Heart left ventricle (tissue), 16 donors: ENCODE measurements at regions not wholly inside any gene's neighbourhood (a gene's known extent, or its start where the extent isn't known, plus 50 kb on each side); places are given as distances from the start of the nearest gene placed in this dataset.

Experiments
- ATAC-seq, 4 donors: fragments of 200-7000 bp; cut with Tn5 transposase; one replicate each; pipeline ENCODE4 v1.9.1; 2020 to 2022; ENCODE audit warnings: moderate library complexity in 4 of 4, mild to moderate bottlenecking in 3 of 4, moderate number of reproducible peaks in 1 of 4
- DNase-seq, 5 donors: peaks; one replicate each; pipeline ENCODE4 v3.0.0-alpha.2; 2020
- H3K27ac ChIP-seq, 12 donors: fragments of 200-600 bp; sonication (generic) in 4 of 12; one replicate each; pipeline versions ENCODE4 v1.5.0 to v1.8.0; 2016 to 2022; ENCODE audit warnings: mild to moderate bottlenecking in 2 of 12
- H3K27me3 ChIP-seq, 9 donors: fragments of 200-600 bp; sonication (generic) in 2 of 9; one replicate each; pipeline versions ENCODE4 v1.5.1 to v1.8.0; 2016 to 2022; ENCODE audit warnings: mild to moderate bottlenecking in 3 of 9
- H3K36me3 ChIP-seq, 9 donors: fragments of 200-600 bp; sonication (generic) in 2 of 9; one replicate each; pipeline versions ENCODE4 v1.5.0 to v1.8.0; 2018 to 2022; ENCODE audit warnings: mild to moderate bottlenecking in 2 of 9
- H3K4me1 ChIP-seq, 12 donors: fragments of 200-600 bp; sonication (generic) in 4 of 12; one replicate each; pipeline versions ENCODE4 v1.5.0 to v1.8.0; 2016 to 2022; ENCODE audit warnings: mild to moderate bottlenecking in 3 of 12
- H3K4me3 ChIP-seq, 12 donors: fragments of 200-600 bp; sonication (generic) in 4 of 12; one replicate each; pipeline versions ENCODE4 v1.5.0 to v1.8.0; 2017 to 2022; ENCODE audit warnings: mild to moderate bottlenecking in 9 of 12, moderate library complexity in 4 of 12
- H3K9me3 ChIP-seq, 12 donors: fragments of 200-600 bp; sonication (generic) in 4 of 12; one replicate each; pipeline versions ENCODE4 v1.5.0 to v1.8.0; 2016 to 2022; ENCODE audit warnings: mild to moderate bottlenecking in 1 of 12
- CTCF ChIP-seq, 12 donors: fragments of 200-600 bp; sonication (generic) in 4 of 12; IDR thresholded peaks; one replicate each; pipeline versions ENCODE4 v1.5.0 to v1.8.0; 2018 to 2022; ENCODE audit warnings: antibody characterized with exemption in 12 of 12, mild to moderate bottlenecking in 5 of 12
- POLR2A ChIP-seq, 2 donors: fragments of 450-650 bp; IDR thresholded peaks; one replicate each; pipeline ENCODE4 v1.6.1; 2017; ENCODE audit warnings: antibody characterized with exemption in 2 of 2, mild to moderate bottlenecking in 2 of 2, moderate library complexity in 2 of 2
- WGBS, 4 donors: extraction: QIAGEN DNeasy Blood & Tissue Kit in 2 of 4; methylation state at CpG; one replicate each; pipeline versions ENCODE4 v1.1.5 to v1.1.7; 2013 to 2018; 5-methylcytosine and 5-hydroxymethylcytosine counted together
- intact Hi-C, 10 donors: fragments of 100-400 bp; cut with DNase I; formaldehyde crosslinking; loops; one replicate each; pipeline versions ENCODE4 v1.11.1 to v1.14.2; 2022
- donor health status: ischemic (EF 13 %, LVEDD 7.1; RV severe dilation, severe dysfunction).
- donor health status: healthy with polysubstance abuse.
- donor health status: DM: no; HTN: yes; CAD: no.
- donor health status: DM: no; HTN: no; CAD: no.
- donor health status: ischemic (EF 25% LVEDD 6.9; RV normal size, moderate dysfunction).
- donor health status: ischemic (EF 25% LVEDD 5.7; RV mildly dilated, moderate dysfunction).
- donor health status: healthy.
- donor health status: DM: yes; HTN: yes; CAD: no.
- donor health status: ischemic (EF 35%, LVEDD 5.7; RV mildly dilated, moderate dysfunction).
- donor health status: nonischemic (EF 11% LVEDD 7.7; RV severe dilation, severe dysfunction).
- donor health status: DM: yes; HTN: yes; CAD: no.
- donor health status: PGD.
- donor health status: ischemic (EF 29% LVEDD 5.4; RV normal size, mild dysfunction).
- donor health status: nonischemic (EF 23%, LVEDD 6.1; RV moderate dilation, normal function).

DNA sequence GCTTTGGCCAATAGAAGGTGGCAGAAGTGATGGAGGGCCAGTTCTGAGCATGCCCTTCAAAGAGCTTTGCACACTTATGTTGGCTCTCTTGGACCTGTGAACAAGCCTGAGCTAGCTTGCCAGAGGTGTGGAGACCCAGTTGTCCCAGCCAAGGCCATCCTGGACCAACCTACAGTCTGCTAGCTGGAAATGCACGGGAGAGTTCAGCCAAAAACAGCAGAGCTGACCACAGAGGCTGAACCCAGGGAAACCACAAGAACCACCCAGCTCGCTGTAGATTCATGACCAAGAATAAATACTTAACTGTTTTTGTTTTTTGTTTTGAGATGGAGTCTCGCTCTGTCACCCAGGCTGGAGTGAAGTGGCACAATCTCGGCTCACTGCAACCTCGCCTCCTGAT, 65.4 kb upstream of the HAND1 start:
- Histone ChIP-seq H3K27me3 (peaks cover 0 to 18% (median 0%) of the 10 kb centered on the region in 9 donors), H3K27ac (peak overlapping the region in 1 of 12 donors; percentile 72), H3K4me3 (no peak overlapping the region), H3K4me1 (no peaks in the 10 kb centered on the region), H3K9me3 (no peaks in the 10 kb centered on the region), H3K36me3 (no peaks in the 10 kb centered on the region)
- intact Hi-C loops = no loop called here
- 75 to 85% (median 78%) methylated on average over 5 of the region's 5 CpGs for WGBS, 4 donors
- ATAC-seq (no peak), DNase-seq (no peak)
- TF ChIP-seq CTCF (IDR thresholded peaks at IDR 0.05) = no peak
- no peak for TF ChIP-seq POLR2A (IDR thresholded peaks at IDR 0.05)

DNA sequence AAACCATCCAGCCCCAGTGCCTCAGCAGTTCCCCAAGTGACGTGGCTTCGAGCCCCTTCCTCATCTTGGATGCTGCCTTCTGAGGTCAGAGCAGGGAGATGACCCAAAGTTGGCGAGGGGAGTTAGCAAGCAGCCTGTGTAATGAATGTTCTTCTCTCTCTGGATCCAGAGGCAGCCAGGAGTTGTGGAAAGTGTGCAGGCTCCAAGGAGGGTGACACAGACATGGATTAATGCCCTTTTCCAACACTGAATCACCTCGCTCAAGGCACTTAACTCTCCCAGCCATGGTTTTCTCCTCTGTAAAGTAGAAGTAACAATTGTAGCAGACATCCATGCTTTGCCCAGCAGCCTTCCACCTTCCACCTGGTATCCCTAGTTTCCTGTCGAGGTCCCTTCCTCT, 64.6 kb upstream of the HAND1 start:
- Histone ChIP-seq H3K27me3 (peaks cover 0 to 21% (median 0%) of the 10 kb centered on the region in 9 donors), H3K36me3 (no peaks in the 10 kb centered on the region), H3K9me3 (no peaks in the 10 kb centered on the region), H3K27ac (peak overlapping the region in 1 of 12 donors; percentile 72), H3K4me3 (no peak overlapping the region), H3K4me1 (no peaks in the 10 kb centered on the region)
- no peak for ATAC-seq
- TF ChIP-seq POLR2A (IDR thresholded peaks at IDR 0.05) (no peak), CTCF (IDR thresholded peaks at IDR 0.05) (no peak)
- intact Hi-C loops = no loop called here
- DNase-seq = no peak
- WGBS, 4 donors = 59 to 74% (median 70%) methylated on average over 5 of the region's 5 CpGs

DNA sequence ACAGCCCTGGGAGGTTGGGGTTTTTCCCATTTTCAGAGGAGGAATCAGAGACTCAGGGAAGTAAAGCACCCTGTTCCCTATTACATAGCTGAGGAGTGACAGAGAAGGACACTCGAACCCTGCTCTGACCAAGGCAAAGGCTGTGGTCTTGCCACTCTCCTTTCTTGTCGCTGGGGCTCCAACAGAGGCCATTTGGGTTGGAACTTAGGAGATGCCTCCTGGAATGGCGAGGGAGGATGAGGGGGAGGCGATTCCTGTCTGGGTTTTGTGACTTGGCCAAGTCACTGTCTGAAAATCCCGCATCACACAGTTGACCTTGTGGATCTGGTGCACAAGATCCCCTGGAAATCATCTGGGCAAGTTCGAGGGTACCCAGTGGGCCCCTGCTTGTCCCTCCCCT, 64.0 kb upstream of the HAND1 start:
- DNase-seq (no peak), ATAC-seq (no peak)
- Histone ChIP-seq H3K27me3 (peaks cover 0 to 21% (median 0%) of the 10 kb centered on the region in 9 donors), H3K36me3 (no peaks in the 10 kb centered on the region), H3K4me3 (no peak overlapping the region), H3K27ac (peak overlapping the region in 1 of 12 donors; percentile 72), H3K4me1 (no peaks in the 10 kb centered on the region), H3K9me3 (no peaks in the 10 kb centered on the region)
- no peak for TF ChIP-seq CTCF (IDR thresholded peaks at IDR 0.05)
- no peak for TF ChIP-seq POLR2A (IDR thresholded peaks at IDR 0.05)
- intact Hi-C loops = no loop called here
- 53 to 78% (median 63%) methylated on average over 6 of the region's 6 CpGs for WGBS, 4 donors

- WGBS, 4 donors = 54 to 62% (median 56%) methylated on average over 11 of the region's 11 CpGs
- ATAC-seq (no peak), DNase-seq (no peak)
- H3K27ac ChIP-seq = peak overlapping the region in 1 of 12 donors; percentile 72
- H3K4me1 ChIP-seq = no peaks in the 10 kb centered on the region
- intact Hi-C loops = no loop called here
- H3K9me3 ChIP-seq = no peaks in the 10 kb centered on the region
- no peaks in the 10 kb centered on the region for H3K36me3 ChIP-seq
- no peak overlapping the region for H3K4me3 ChIP-seq
- TF ChIP-seq POLR2A (IDR thresholded peaks at IDR 0.05) (no peak), CTCF (IDR thresholded peaks at IDR 0.05) (peak in 2 of 12 donors; percentile 16 to 26)
- H3K27me3 ChIP-seq = peaks cover 0 to 21% (median 0%) of the 10 kb centered on the region in 9 donors
These were observed 63.5 kb upstream of the HAND1 start for GRCh38 chr5:154541553-154541952.
